ENCODE measurements at regions not wholly inside any gene's neighbourhood (a gene's known extent, or its start where the extent isn't known, plus 50 kb on each side); places are given as distances from the start of the nearest gene placed in this dataset.

DNA sequence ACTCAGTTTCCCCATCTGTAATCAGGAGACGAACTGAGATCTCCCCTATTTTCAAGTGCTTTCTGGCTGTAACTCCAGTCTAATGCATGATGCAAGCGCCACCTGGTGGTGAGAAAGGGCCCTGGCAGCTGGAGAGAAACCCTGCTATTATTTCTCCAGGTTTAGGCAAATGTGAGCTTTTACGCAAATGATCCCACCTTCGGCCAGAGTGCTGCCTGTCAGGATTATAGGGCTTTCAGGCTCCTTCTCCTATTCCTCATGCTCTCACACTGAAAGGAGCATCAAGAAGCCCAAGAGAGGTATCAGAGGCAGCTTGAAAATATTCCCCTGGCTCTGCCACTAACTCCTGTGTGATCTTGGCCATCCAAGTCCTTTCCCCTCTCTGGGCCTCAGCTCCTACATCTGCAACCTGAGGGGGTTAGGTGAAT is 93.9 kb upstream of the RASGRF1 start:
- ChIA-PET POLR2A (ENCODE audit: unreplicated experiment) (interaction anchor here (0.6 to 0.7 kb wide), 2 partner anchors 11 to 60 kb away, joined by 5 to 6 read pairs; no protein-coding TSS in a partner anchor), CTCF (interaction anchor here (0.5 to 2.2 kb wide), 9 partner anchors 17 to 458 kb away, joined by 3 to 19 read pairs (median 4); no protein-coding TSS in a partner anchor)
- no peaks in the 10 kb centered on the region for H4K20me1 ChIP-seq (ENCODE audit: insufficient read depth)
- no peaks in the 10 kb centered on the region for H3K36me3 ChIP-seq (ENCODE audit: low read depth)
- no peak overlapping the region for H3K27ac ChIP-seq
- peak in 1 of 2 experiments; percentile 59 for DNase-seq
- no TSS peak for BruUV-seq (replicated peaks)
- intact Hi-C loops (cut with micrococcal nuclease; ENCODE audit: unreplicated experiment), result loop anchor here (1.0 to 5.0 kb wide), 4 partner anchors 156 to 428 kb away; no protein-coding TSS in a partner anchor
- H3K9me3 ChIP-seq (ENCODE audit: insufficient read depth, low read depth), result no peaks in the 10 kb centered on the region
- H3K4me2 ChIP-seq, result no peak overlapping the region
- no peaks in the 10 kb centered on the region for H3K9me2 ChIP-seq (ENCODE audit: insufficient read depth)
- H3K4me1 ChIP-seq (replicated peaks; ENCODE audit: insufficient read depth), result peaks cover 9% of the 10 kb centered on the region
- H3K27me3 ChIP-seq (ENCODE audit: insufficient read depth, low read depth), result no peaks in the 10 kb centered on the region
- no peaks in the 10 kb centered on the region for H3K79me2 ChIP-seq (ENCODE audit: low read depth)
- H3F3A ChIP-seq (ENCODE audit: insufficient read depth, low read depth), result no peaks in the 10 kb centered on the region
- H3K4me3 ChIP-seq, result no peak overlapping the region
- no peak overlapping the region for H2AFZ ChIP-seq
- TF ChIP-seq, protein P1, sequence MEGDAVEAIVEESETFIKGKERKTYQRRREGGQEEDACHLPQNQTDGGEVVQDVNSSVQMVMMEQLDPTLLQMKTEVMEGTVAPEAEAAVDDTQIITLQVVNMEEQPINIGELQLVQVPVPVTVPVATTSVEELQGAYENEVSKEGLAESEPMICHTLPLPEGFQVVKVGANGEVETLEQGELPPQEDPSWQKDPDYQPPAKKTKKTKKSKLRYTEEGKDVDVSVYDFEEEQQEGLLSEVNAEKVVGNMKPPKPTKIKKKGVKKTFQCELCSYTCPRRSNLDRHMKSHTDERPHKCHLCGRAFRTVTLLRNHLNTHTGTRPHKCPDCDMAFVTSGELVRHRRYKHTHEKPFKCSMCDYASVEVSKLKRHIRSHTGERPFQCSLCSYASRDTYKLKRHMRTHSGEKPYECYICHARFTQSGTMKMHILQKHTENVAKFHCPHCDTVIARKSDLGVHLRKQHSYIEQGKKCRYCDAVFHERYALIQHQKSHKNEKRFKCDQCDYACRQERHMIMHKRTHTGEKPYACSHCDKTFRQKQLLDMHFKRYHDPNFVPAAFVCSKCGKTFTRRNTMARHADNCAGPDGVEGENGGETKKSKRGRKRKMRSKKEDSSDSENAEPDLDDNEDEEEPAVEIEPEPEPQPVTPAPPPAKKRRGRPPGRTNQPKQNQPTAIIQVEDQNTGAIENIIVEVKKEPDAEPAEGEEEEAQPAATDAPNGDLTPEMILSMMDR (conservative IDR thresholded peaks at IDR 0.05), result peak; percentile 98
- no peak for TF ChIP-seq EZH2 (IDR thresholded peaks at IDR 0.05; ENCODE audit: low read depth)

DNA sequence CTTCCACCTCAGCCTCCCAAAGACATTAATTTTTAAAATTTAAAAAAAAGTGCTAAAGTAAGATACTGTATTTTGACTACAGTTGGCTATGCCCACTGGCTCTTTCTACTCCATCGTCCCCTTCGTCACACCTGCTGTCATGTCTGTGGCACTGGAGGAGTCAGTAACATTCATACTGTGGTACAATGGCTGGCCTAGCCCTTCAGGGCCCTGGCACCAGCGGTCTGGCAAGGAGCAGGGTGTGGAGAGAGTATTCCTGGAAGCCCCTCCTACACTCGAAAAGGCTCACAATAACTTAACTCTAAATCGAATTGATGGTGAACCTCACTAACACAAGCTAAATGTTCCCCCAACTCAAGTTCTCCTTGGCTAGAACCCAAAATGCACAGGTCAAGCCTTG is 89.7 kb upstream of the RASGRF1 start:
- H3F3A ChIP-seq (ENCODE audit: insufficient read depth, low read depth), result no peaks in the 10 kb centered on the region; the same call in 1 of the 2 replicates
- H4K20me1 ChIP-seq (ENCODE audit: insufficient read depth), result no peaks in the 10 kb centered on the region
- no peaks in the 10 kb centered on the region for H3K27me3 ChIP-seq (ENCODE audit: insufficient read depth, low read depth)
- no peak overlapping the region for H2AFZ ChIP-seq
- no peak for TF ChIP-seq EZH2 (IDR thresholded peaks at IDR 0.05; ENCODE audit: low read depth)
- TF ChIP-seq, protein P1 (conservative IDR thresholded peaks at IDR 0.05), result no peak
- no peaks in the 10 kb centered on the region for H3K36me3 ChIP-seq (ENCODE audit: low read depth)
- no peak for DNase-seq
- BruUV-seq (replicated peaks), result no TSS peak
- no peaks in the 10 kb centered on the region for H3K9me3 ChIP-seq (ENCODE audit: insufficient read depth, low read depth)
- H3K4me2 ChIP-seq, result no peak overlapping the region
- no peaks in the 10 kb centered on the region for H3K79me2 ChIP-seq (ENCODE audit: low read depth)
- intact Hi-C loops (cut with micrococcal nuclease; ENCODE audit: unreplicated experiment), result loop anchor here (5.0 kb wide), 1 partner anchor 253 kb away; no protein-coding TSS in a partner anchor
- no peak overlapping the region for H3K27ac ChIP-seq
- peaks cover 18% of the 10 kb centered on the region for H3K4me1 ChIP-seq (replicated peaks; ENCODE audit: insufficient read depth)
- CTCF ChIA-PET, result no interaction called here
- H3K9me2 ChIP-seq (ENCODE audit: insufficient read depth), result no peaks in the 10 kb centered on the region
- POLR2A ChIA-PET (ENCODE audit: unreplicated experiment), result no interaction called here
- H3K4me3 ChIP-seq, result no peak overlapping the region

DNA sequence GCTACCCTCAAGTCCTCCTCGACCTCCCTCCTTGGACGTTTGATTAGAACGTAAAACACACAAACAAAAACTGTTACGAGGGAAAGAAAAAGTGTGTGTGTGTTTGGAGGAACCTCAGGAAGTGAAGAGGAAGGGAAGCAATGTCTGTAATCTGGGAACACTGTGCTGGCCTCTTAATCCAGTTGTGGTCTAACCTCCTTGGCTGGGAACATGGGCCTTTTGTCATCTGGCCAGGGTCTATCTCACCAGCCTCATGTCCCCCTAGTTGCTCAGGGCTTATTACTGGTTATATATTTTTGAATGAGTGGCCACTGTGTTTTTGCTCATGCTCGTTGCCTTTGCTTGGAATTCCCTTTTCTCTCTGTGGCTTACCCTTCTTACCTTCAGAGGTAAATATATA is 89.0 kb upstream of the RASGRF1 start:
- Histone ChIP-seq H3K27ac (no peak overlapping the region), H3K4me1 (replicated peaks; ENCODE audit: insufficient read depth) (peaks cover 18% of the 10 kb centered on the region), H4K20me1 (ENCODE audit: insufficient read depth) (no peaks in the 10 kb centered on the region), H3K79me2 (ENCODE audit: low read depth) (no peaks in the 10 kb centered on the region), H3F3A (ENCODE audit: insufficient read depth, low read depth) (no peaks in the 10 kb centered on the region; the same call in 1 of the 2 replicates), H3K4me2 (peak overlapping the region; percentile 35), H3K4me3 (no peak overlapping the region), H3K36me3 (ENCODE audit: low read depth) (no peaks in the 10 kb centered on the region), H3K27me3 (ENCODE audit: insufficient read depth, low read depth) (no peaks in the 10 kb centered on the region), H3K9me2 (ENCODE audit: insufficient read depth) (no peaks in the 10 kb centered on the region), H3K9me3 (ENCODE audit: insufficient read depth, low read depth) (no peaks in the 10 kb centered on the region), H2AFZ (no peak overlapping the region)
- intact Hi-C loops (cut with micrococcal nuclease; ENCODE audit: unreplicated experiment), result no loop called here
- ChIA-PET CTCF (no interaction called here), POLR2A (ENCODE audit: unreplicated experiment) (no interaction called here)
- DNase-seq, result no peak
- no TSS peak for BruUV-seq (replicated peaks)
- TF ChIP-seq EZH2 (IDR thresholded peaks at IDR 0.05; ENCODE audit: low read depth), result no peak
- TF ChIP-seq, protein P1 (conservative IDR thresholded peaks at IDR 0.05), result no peak
